Right cardiac atrium (tissue), 5 donors: ENCODE measurements at regions not wholly inside any gene's neighbourhood (a gene's known extent, or its start where the extent isn't known, plus 50 kb on each side); places are given as distances from the start of the nearest gene placed in this dataset.

Source experiments
- ATAC-seq, 2 donors: fragments of 200-7000 bp; cut with Tn5 transposase; one replicate each; pipeline versions ENCODE4 v1.8.0 to v1.9.1; 2020; ENCODE audit warnings: moderate library complexity in 2 of 2, mild to moderate bottlenecking in 1 of 2
- DNase-seq, 3 donors: peaks; one replicate each; pipeline ENCODE4 v3.0.0-alpha.2; 2020
- H3K27ac ChIP-seq: one replicate; pipeline ENCODE4 v1.5.1; 2013; ENCODE audit warnings: mild to moderate bottlenecking, low read length, control low read depth, moderate library complexity
- H3K27me3 ChIP-seq: one replicate; pipeline ENCODE4 v1.6.1; 2013; ENCODE audit not compliant: control insufficient read depth, insufficient read depth
- H3K4me1 ChIP-seq: one replicate; pipeline ENCODE4 v1.6.1; 2013; ENCODE audit warnings: low read length; ENCODE audit not compliant: control insufficient read depth, insufficient read depth
- H3K4me3 ChIP-seq: one replicate; pipeline ENCODE4 v1.5.1; 2013; ENCODE audit warnings: low read length, control low read depth
- H3K9me3 ChIP-seq: one replicate; pipeline ENCODE4 v1.6.1; 2013; ENCODE audit warnings: low read length; ENCODE audit not compliant: control insufficient read depth
- WGBS: extraction: QIAGEN DNeasy Blood & Tissue Kit; methylation state at CpG from one replicate; pipeline ENCODE4 v1.1.7; 2013; 5-methylcytosine and 5-hydroxymethylcytosine counted together
- intact Hi-C, 4 donors: fragments of 100-400 bp; cut with DNase I; formaldehyde crosslinking; loops; one replicate each; pipeline versions ENCODE4 v1.11.0 to v1.14.0; 2022 to 2023
- donor health status: healthy with polysubstance abuse.
- donor health status: DM: no; HTN: yes; CAD: no.
- donor health status: DM: no; HTN: no; CAD: no.
- donor health status: DM: no; HTN: yes; CAD: no; lungs with severe emphysema.
- donor health status: DM: yes; HTN: yes; CAD: no.

- intact Hi-C loops = no loop called here
- WGBS = 54% methylated on average over 5 of the region's 5 CpGs
- H3K4me3 ChIP-seq = no peak overlapping the region
- no peak for DNase-seq
- H3K4me1 ChIP-seq = no peaks in the 10 kb centered on the region
- H3K27ac ChIP-seq = no peak overlapping the region
- no peak for ATAC-seq
- H3K27me3 ChIP-seq = no peaks in the 10 kb centered on the region
- H3K9me3 ChIP-seq = no peaks in the 10 kb centered on the region
These were observed 398.8 kb upstream of the RPS6KA3 start for GRCh38 chrX:20665481-20665880.

GRCh38 chrX:20664774-20665173 lies 398.1 kb upstream of the RPS6KA3 start:
- intact Hi-C loops = no loop called here
- 37% methylated on average over 3 of the region's 3 CpGs for WGBS
- no peak for ATAC-seq
- Histone ChIP-seq H3K9me3 (no peaks in the 10 kb centered on the region), H3K4me1 (no peaks in the 10 kb centered on the region), H3K4me3 (no peak overlapping the region), H3K27me3 (no peaks in the 10 kb centered on the region), H3K27ac (no peak overlapping the region)
- DNase-seq = no peak

GRCh38 chrX:20664131-20664530 lies 397.4 kb upstream of the RPS6KA3 start:
- WGBS = 56% methylated on average over 2 of the region's 2 CpGs
- intact Hi-C loops = no loop called here
- Histone ChIP-seq H3K9me3 (no peaks in the 10 kb centered on the region), H3K4me1 (no peaks in the 10 kb centered on the region), H3K27me3 (no peaks in the 10 kb centered on the region), H3K27ac (no peak overlapping the region), H3K4me3 (no peak overlapping the region)
- ATAC-seq = no peak
- DNase-seq = no peak

GRCh38 chrX:20663336-20663735 lies 396.6 kb upstream of the RPS6KA3 start:
- WGBS = 57% methylated on average over 2 of the region's 2 CpGs
- intact Hi-C loops = no loop called here

GRCh38 chrX:20656721-20657120 lies 390.0 kb upstream of the RPS6KA3 start:
- Histone ChIP-seq H3K27me3 (no peaks in the 10 kb centered on the region), H3K4me1 (no peaks in the 10 kb centered on the region), H3K4me3 (no peak overlapping the region), H3K9me3 (no peaks in the 10 kb centered on the region), H3K27ac (no peak overlapping the region)
- 79% methylated on average over 1 of the region's 1 CpG for WGBS
- ATAC-seq (no peak), DNase-seq (no peak)
- intact Hi-C loops = no loop called here

More at GRCh38 chrX:20663336-20663735, 396.6 kb upstream of the RPS6KA3 start:
- Histone ChIP-seq H3K4me3 (no peak overlapping the region), H3K4me1 (no peaks in the 10 kb centered on the region), H3K27ac (no peak overlapping the region), H3K27me3 (no peaks in the 10 kb centered on the region), H3K9me3 (no peaks in the 10 kb centered on the region)
- no peak for DNase-seq
- ATAC-seq = no peak

- intact Hi-C loops = no loop called here
- H3K27me3 ChIP-seq = no peaks in the 10 kb centered on the region
- H3K4me3 ChIP-seq = no peak overlapping the region
- H3K9me3 ChIP-seq = no peaks in the 10 kb centered on the region
- H3K4me1 ChIP-seq = no peaks in the 10 kb centered on the region
- ATAC-seq (no peak), DNase-seq (no peak)
- 76% methylated on average over 1 of the region's 1 CpG for WGBS
- H3K27ac ChIP-seq = no peak overlapping the region
These were observed 387.9 kb upstream of the RPS6KA3 start for GRCh38 chrX:20654596-20655106.

GRCh38 chrX:20653070-20653469 lies 386.4 kb upstream of the RPS6KA3 start:
- Histone ChIP-seq H3K27ac (no peak overlapping the region), H3K27me3 (no peaks in the 10 kb centered on the region), H3K4me1 (no peaks in the 10 kb centered on the region), H3K9me3 (no peaks in the 10 kb centered on the region), H3K4me3 (no peak overlapping the region)
- no peak for ATAC-seq
- no peak for DNase-seq
- intact Hi-C loops = no loop called here

- H3K27me3 ChIP-seq = no peaks in the 10 kb centered on the region
- ATAC-seq (no peak), DNase-seq (no peak)
- WGBS = 51% methylated on average over 1 of the region's 1 CpG
- no peak overlapping the region for H3K27ac ChIP-seq
- intact Hi-C loops = no loop called here
- no peak overlapping the region for H3K4me3 ChIP-seq
- H3K9me3 ChIP-seq = no peaks in the 10 kb centered on the region
- H3K4me1 ChIP-seq = no peaks in the 10 kb centered on the region
These were observed 375.2 kb upstream of the RPS6KA3 start for GRCh38 chrX:20641954-20642353.

- Histone ChIP-seq H3K4me3 (no peak overlapping the region), H3K27ac (no peak overlapping the region), H3K27me3 (no peaks in the 10 kb centered on the region), H3K4me1 (no peaks in the 10 kb centered on the region), H3K9me3 (no peaks in the 10 kb centered on the region)
- DNase-seq (no peak), ATAC-seq (no peak)
- intact Hi-C loops = no loop called here
- WGBS = 46% methylated on average over 2 of the region's 2 CpGs
These were observed 372.4 kb upstream of the RPS6KA3 start for GRCh38 chrX:20639115-20639514.

- Histone ChIP-seq H3K9me3 (no peaks in the 10 kb centered on the region), H3K4me3 (no peak overlapping the region), H3K27me3 (no peaks in the 10 kb centered on the region), H3K27ac (no peak overlapping the region), H3K4me1 (no peaks in the 10 kb centered on the region)
- intact Hi-C loops = no loop called here
- 94% methylated on average over 2 of the region's 2 CpGs for whole genome bisulfite sequencing
- ATAC-seq = no peak
- no peak for DNase-seq
These were observed 370.6 kb upstream of the RPS6KA3 start for GRCh38 chrX:20637351-20637750.

- ATAC-seq (no peak), DNase-seq (no peak)
- Histone ChIP-seq H3K4me3 (no peak overlapping the region), H3K9me3 (no peaks in the 10 kb centered on the region), H3K27ac (no peak overlapping the region), H3K4me1 (no peaks in the 10 kb centered on the region), H3K27me3 (no peaks in the 10 kb centered on the region)
- 54% methylated on average over 3 of the region's 3 CpGs for WGBS
- intact Hi-C loops = no loop called here
These were observed 366.7 kb upstream of the RPS6KA3 start for GRCh38 chrX:20633451-20633850.

- Histone ChIP-seq H3K4me3 (no peak overlapping the region), H3K27ac (no peak overlapping the region), H3K9me3 (no peaks in the 10 kb centered on the region), H3K4me1 (no peaks in the 10 kb centered on the region), H3K27me3 (no peaks in the 10 kb centered on the region)
- WGBS = 58% methylated on average over 2 of the region's 2 CpGs
- ATAC-seq = no peak
- no peak for DNase-seq
- intact Hi-C loops = no loop called here
These were observed 356.7 kb upstream of the RPS6KA3 start for GRCh38 chrX:20623448-20623847.
